ENCODE measurements at regions not wholly inside any gene's neighbourhood (a gene's known extent, or its start where the extent isn't known, plus 50 kb on each side); places are given as distances from the start of the nearest gene placed in this dataset.

DNA sequence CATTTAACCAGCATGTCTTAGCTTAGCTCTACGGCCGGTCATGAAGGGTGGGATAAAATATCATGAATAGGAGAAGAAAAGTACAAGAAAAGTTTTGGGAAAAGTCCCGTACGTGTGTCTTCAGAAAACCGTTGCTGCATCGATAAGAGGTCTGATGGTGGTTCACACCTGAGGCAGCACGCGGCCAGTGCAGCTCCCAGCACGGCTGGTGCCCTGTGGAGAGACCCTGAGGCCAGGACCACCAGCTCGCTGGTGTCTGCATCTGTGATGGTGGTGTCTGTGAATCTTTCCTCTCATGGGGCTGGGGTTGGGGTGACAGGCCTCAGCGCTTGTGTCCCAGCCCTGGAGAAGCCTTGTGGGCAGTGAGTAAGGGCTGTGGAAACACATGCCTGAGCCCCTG lies 148.9 kb upstream of the IRX4 start:
- TF ChIP-seq, protein P1, sequence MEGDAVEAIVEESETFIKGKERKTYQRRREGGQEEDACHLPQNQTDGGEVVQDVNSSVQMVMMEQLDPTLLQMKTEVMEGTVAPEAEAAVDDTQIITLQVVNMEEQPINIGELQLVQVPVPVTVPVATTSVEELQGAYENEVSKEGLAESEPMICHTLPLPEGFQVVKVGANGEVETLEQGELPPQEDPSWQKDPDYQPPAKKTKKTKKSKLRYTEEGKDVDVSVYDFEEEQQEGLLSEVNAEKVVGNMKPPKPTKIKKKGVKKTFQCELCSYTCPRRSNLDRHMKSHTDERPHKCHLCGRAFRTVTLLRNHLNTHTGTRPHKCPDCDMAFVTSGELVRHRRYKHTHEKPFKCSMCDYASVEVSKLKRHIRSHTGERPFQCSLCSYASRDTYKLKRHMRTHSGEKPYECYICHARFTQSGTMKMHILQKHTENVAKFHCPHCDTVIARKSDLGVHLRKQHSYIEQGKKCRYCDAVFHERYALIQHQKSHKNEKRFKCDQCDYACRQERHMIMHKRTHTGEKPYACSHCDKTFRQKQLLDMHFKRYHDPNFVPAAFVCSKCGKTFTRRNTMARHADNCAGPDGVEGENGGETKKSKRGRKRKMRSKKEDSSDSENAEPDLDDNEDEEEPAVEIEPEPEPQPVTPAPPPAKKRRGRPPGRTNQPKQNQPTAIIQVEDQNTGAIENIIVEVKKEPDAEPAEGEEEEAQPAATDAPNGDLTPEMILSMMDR (IDR thresholded peaks at IDR 0.05; ENCODE audit: low read depth, low read length, poor library complexity, severe bottlenecking): no peak
- TF ChIP-seq EZH2phosphoT487 (IDR thresholded peaks at IDR 0.05; ENCODE audit: borderline replicate concordance, low read length): no peak

All from DOHH2 (cell line).